ENCODE measurements at regions not wholly inside any gene's neighbourhood (a gene's known extent, or its start where the extent isn't known, plus 50 kb on each side); places are given as distances from the start of the nearest gene placed in this dataset.

DNA sequence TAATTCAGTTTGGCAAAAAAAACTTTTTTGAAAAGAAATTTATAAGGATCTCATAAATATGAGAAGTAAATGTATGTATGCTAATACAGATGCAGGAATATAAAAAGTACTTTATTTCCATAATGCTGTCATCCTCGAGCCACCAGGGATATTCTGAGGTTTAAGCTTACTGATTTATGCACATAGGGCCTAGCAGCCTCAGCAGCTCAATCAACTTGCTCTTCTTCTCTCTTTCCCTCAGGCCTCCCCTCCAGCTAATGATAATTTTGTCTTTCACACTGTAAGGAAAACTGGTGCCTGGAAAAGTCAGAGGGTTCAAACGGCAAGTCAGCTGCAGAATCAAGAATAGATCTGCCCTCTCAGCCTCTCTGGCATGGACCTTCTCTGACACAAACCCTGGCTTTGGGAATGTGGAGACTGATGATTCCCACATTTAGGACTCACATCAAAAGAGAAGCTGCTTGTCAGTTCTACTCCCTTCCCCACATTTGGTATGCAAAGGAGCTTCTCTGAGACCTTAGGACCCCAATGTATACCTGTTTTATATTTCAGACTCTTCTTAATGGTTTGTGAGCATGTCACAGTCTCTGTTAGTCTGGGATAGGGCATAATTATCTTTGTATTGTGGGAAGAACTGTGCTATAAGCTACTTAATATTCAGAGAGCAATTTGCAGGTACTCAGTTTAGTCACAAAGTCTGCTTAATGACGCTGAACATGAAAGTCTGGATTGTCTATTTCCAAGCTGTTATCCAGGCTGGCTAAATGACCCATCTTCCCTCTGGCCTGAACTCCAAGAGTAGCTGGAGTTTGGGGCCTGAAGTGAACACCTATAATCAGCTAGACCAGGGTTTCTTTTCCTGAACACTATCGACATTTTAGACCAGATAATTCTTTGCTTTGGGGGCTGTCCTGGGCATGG is 52.1 kb upstream of the DIPK1A start:
- ChIA-PET POLR2A (no interaction called here), CTCF (interaction anchor here (0.8 to 2.2 kb wide), 6 partner anchors 8 to 154 kb away, joined by 3 to 13 read pairs (median 4); no protein-coding TSS in a partner anchor)
- H3K27ac ChIP-seq (ENCODE audit: low read depth, low read length) = no peak overlapping the region
- no peak overlapping the region for H3K4me3 ChIP-seq (ENCODE audit: low read depth, low read length)
- TF ChIP-seq, protein P1, sequence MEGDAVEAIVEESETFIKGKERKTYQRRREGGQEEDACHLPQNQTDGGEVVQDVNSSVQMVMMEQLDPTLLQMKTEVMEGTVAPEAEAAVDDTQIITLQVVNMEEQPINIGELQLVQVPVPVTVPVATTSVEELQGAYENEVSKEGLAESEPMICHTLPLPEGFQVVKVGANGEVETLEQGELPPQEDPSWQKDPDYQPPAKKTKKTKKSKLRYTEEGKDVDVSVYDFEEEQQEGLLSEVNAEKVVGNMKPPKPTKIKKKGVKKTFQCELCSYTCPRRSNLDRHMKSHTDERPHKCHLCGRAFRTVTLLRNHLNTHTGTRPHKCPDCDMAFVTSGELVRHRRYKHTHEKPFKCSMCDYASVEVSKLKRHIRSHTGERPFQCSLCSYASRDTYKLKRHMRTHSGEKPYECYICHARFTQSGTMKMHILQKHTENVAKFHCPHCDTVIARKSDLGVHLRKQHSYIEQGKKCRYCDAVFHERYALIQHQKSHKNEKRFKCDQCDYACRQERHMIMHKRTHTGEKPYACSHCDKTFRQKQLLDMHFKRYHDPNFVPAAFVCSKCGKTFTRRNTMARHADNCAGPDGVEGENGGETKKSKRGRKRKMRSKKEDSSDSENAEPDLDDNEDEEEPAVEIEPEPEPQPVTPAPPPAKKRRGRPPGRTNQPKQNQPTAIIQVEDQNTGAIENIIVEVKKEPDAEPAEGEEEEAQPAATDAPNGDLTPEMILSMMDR (IDR thresholded peaks at IDR 0.05; ENCODE audit: low read depth, low read length) = no peak
- H3K9me3 ChIP-seq (ENCODE audit: control insufficient read depth, insufficient read depth, low read length) = peaks cover 3% of the 10 kb centered on the region; the same call in 1 of the 2 replicates
- DNase-seq (ENCODE audit: low read depth, low spot score) = no peak
- H3K27me3 ChIP-seq (ENCODE audit: control insufficient read depth, insufficient read depth, low read length) = no peaks in the 10 kb centered on the region

DNA sequence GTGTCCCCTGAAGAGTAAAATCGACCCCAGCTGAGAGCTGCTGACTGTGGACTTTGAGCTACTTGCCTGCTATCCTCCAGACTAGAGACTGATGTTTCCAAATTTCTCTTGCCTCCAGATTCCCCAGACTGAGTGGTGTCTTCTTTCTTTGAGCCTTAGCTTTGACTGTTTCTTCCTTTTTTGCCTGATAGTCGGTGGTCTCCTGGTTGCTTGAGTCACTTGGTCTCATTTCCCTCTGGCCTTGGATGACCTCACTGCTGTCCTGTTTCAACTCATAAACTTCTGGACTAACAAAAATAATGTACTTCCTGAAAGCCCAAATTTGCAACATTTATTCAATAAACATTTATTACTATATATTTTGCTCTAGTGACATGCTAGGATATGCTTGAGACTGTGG is 52.9 kb upstream of the DIPK1A start:
- H3K27me3 ChIP-seq (ENCODE audit: control insufficient read depth, insufficient read depth, low read length) = peaks cover under 1% of the 10 kb centered on the region
- H3K4me3 ChIP-seq (ENCODE audit: low read depth, low read length) = no peak overlapping the region
- TF ChIP-seq, protein P1 (IDR thresholded peaks at IDR 0.05; ENCODE audit: low read depth, low read length) = no peak
- no peak overlapping the region for H3K27ac ChIP-seq (ENCODE audit: low read depth, low read length)
- H3K9me3 ChIP-seq (ENCODE audit: control insufficient read depth, insufficient read depth, low read length) = peaks cover 3% of the 10 kb centered on the region; the same call in 1 of the 2 replicates
- ChIA-PET CTCF (interaction anchor here (1.4 to 2.2 kb wide), 4 partner anchors 8 to 155 kb away, joined by 3 to 13 read pairs (median 8); no protein-coding TSS in a partner anchor), POLR2A (no interaction called here)
- DNase-seq (ENCODE audit: low read depth, low spot score) = no peak

DNA sequence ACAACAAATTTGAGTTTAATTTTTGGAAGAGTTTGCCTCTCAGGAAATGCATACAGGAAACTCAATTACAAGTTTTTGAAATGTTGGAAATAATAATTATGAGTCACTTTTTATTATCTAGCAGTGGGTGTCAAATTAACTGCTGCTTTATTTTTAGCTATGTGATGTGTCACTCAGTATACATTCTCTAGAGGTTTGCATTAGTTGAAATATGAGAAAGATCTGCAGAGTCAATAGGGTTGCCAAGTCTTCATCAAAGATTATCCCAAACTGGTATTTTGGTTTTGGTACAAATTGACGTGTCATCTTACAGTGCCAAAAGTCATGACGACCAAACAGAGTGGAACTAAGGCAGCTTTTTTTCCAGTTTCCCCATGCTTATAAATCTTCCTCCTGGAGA is 54.3 kb upstream of the DIPK1A start:
- DNase-seq (ENCODE audit: low read depth, low spot score) = no peak

DNA sequence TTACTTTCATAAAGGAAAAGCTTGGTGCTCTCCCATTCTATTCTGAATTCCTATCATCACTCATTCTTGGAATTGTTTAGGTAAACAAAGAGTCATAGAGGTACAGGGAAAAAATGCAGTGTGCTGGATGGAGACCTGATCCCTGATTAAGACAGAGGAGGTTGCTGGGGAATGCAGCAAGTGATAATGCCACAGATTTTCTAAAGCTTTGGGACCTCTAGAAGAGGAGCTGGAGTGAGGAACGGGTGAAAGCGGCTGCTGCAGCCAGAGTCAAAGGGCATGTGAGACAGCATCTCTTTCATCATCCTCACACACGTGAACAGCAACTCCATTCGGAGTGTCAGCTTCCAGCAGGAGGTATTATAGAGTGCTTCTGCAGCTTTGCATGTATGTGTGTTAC is 54.9 kb upstream of the DIPK1A start:
- no peak for DNase-seq (ENCODE audit: low read depth, low spot score)
- Histone ChIP-seq H3K9me3 (ENCODE audit: control insufficient read depth, insufficient read depth, low read length) (no peaks in the 10 kb centered on the region), H3K4me3 (ENCODE audit: low read depth, low read length) (no peak overlapping the region; the same call in 1 of the 2 replicates), H3K27me3 (ENCODE audit: control insufficient read depth, insufficient read depth, low read length) (peaks cover 10% of the 10 kb centered on the region), H3K27ac (ENCODE audit: low read depth, low read length) (no peak overlapping the region)
- ChIA-PET CTCF (interaction anchor here (0.7 to 3.3 kb wide), 4 partner anchors 22 to 288 kb away, joined by 3 to 12 read pairs (median 4); no protein-coding TSS in a partner anchor), POLR2A (interaction anchor here (0.6 to 0.7 kb wide), 2 partner anchors 8 to 63 kb away, joined by 3 read pairs; partner anchors contain the start of gene MTF2)
- TF ChIP-seq, protein P1 (IDR thresholded peaks at IDR 0.05; ENCODE audit: low read depth, low read length) = no peak

More for the DNA sequence above, 54.3 kb upstream of the DIPK1A start:
- H3K27me3 ChIP-seq (ENCODE audit: control insufficient read depth, insufficient read depth, low read length) = peaks cover 10% of the 10 kb centered on the region
- TF ChIP-seq, protein P1 (IDR thresholded peaks at IDR 0.05; ENCODE audit: low read depth, low read length) = no peak
- CTCF ChIA-PET = interaction anchor here (0.8 to 3.3 kb wide), 3 partner anchors 21 to 289 kb away, joined by 3 to 12 read pairs (median 5); no protein-coding TSS in a partner anchor
- H3K9me3 ChIP-seq (ENCODE audit: control insufficient read depth, insufficient read depth, low read length) = no peaks in the 10 kb centered on the region
- no peak overlapping the region for H3K27ac ChIP-seq (ENCODE audit: low read depth, low read length)
- POLR2A ChIA-PET = interaction anchor here (0.6 kb wide), 1 partner anchor 8 kb away, joined by 3 read pairs; no protein-coding TSS in a partner anchor
- no peak overlapping the region for H3K4me3 ChIP-seq (ENCODE audit: low read depth, low read length)
